GM06990 (cell line): ENCODE measurements at regions not wholly inside any gene's neighbourhood (a gene's known extent, or its start where the extent isn't known, plus 50 kb on each side); places are given as distances from the start of the nearest gene placed in this dataset.

Source experiments
- DNase-seq: peaks from one replicate; pipeline ENCODE4 v3.0.0-alpha.2; 2011; ENCODE audit not compliant: insufficient read length; ENCODE audit errors: extremely low read depth
- H3K27me3 ChIP-seq: replicated peaks from 2 replicates; pipeline ENCODE4 v1.6.0; 2011; ENCODE audit warnings: low read length; ENCODE audit not compliant: control insufficient read depth, insufficient read depth
- H3K36me3 ChIP-seq: 2 replicates; pipeline ENCODE4 v1.5.1; 2011; ENCODE audit warnings: low read length; ENCODE audit not compliant: control insufficient read depth, insufficient read depth
- H3K4me3 ChIP-seq: replicated peaks from 2 replicates; pipeline ENCODE4 v1.5.1; 2011; ENCODE audit warnings: low read depth, mild to moderate bottlenecking, control low read depth, low read length
- TF ChIP-seq, protein P1 (sequence below): IDR thresholded peaks from 2 replicates; pipeline ENCODE4 v1.5.1; 2011; ENCODE audit warnings: low read length, control low read depth, mild to moderate bottlenecking, inconsistent platforms; ENCODE audit not compliant: insufficient read depth, poor library complexity, severe bottlenecking

DNA sequence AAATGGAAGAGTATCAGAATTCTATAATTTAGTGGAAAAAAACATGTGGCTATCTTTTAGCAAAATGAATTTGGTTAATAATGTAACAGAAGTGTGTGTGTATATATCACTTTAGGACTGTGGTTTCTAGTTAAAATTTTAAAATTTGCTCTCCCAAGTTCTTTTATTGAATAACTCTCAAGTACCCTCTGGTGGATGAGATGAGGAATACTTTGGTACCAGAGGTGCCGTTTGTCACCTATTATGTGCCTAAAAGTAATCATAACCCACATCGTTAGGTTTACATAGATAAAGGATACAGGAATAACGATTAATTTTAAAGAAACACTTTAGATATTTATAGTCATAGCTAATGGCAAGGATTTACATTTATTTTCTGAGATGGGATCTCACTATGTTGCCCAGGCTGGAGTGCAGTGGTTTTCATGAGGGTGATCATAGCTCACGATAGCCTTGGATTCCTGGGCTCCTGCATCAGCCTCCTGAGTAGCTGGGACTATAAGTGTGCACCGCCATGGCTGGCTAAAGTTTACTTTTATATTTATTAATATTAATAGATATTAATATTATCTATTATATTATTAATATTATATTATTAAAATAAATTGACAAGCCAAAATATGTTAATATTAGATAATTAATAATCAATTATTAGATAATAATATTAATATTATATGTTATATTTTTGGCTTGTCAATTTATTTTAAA is 66.7 kb upstream of the CAPRIN1 start:
- TF ChIP-seq, protein P1, sequence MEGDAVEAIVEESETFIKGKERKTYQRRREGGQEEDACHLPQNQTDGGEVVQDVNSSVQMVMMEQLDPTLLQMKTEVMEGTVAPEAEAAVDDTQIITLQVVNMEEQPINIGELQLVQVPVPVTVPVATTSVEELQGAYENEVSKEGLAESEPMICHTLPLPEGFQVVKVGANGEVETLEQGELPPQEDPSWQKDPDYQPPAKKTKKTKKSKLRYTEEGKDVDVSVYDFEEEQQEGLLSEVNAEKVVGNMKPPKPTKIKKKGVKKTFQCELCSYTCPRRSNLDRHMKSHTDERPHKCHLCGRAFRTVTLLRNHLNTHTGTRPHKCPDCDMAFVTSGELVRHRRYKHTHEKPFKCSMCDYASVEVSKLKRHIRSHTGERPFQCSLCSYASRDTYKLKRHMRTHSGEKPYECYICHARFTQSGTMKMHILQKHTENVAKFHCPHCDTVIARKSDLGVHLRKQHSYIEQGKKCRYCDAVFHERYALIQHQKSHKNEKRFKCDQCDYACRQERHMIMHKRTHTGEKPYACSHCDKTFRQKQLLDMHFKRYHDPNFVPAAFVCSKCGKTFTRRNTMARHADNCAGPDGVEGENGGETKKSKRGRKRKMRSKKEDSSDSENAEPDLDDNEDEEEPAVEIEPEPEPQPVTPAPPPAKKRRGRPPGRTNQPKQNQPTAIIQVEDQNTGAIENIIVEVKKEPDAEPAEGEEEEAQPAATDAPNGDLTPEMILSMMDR, result peak; percentile 21
- Histone ChIP-seq H3K36me3 (no peaks in the 10 kb centered on the region), H3K4me3 (no peak overlapping the region), H3K27me3 (no peaks in the 10 kb centered on the region)
- no peak for DNase-seq

DNA sequence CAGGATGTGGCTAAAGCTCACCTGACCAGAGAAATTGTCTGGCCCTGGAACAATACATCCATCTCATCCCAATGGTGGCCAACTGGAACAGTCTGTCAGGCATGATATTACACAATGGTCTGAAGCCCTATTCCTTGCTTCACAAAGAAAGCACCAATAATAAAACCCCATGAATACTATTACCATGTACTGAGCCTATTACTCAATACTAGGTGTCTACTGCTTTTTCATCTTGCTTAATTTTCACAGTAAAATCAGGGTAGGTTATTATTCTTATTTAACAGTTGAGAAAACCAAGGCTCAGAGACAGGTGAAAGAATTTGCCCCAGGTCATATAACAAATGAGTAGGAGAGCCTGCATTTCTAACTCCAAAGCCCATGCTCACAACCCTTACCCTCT is 68.9 kb upstream of the CAPRIN1 start:
- TF ChIP-seq, protein P1, result no peak
- Histone ChIP-seq H3K36me3 (no peaks in the 10 kb centered on the region), H3K4me3 (no peak overlapping the region), H3K27me3 (no peaks in the 10 kb centered on the region)
- no peak for DNase-seq

DNA sequence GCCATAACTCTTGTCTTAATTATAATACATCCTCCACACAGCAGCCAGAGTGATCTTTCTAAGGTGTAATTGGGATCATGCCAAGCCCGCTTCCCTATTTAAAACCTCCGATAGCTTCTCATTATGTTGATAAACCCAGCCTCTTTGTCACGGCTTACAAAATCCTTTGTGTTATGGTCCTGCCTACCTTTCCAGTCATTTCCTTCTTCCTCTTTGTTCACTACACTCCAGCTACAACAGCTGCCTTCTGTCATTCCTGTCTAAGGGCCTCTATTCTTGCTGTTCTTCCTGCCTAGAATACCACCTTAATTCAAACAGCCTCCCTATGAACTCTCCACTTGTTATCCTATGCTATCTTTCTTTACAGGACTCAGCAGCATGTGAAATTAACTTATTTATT is 70.6 kb upstream of the CAPRIN1 start:
- TF ChIP-seq, protein P1, result no peak
- no peaks in the 10 kb centered on the region for H3K27me3 ChIP-seq
- H3K36me3 ChIP-seq, result no peaks in the 10 kb centered on the region
- no peak overlapping the region for H3K4me3 ChIP-seq
- no peak for DNase-seq

DNA sequence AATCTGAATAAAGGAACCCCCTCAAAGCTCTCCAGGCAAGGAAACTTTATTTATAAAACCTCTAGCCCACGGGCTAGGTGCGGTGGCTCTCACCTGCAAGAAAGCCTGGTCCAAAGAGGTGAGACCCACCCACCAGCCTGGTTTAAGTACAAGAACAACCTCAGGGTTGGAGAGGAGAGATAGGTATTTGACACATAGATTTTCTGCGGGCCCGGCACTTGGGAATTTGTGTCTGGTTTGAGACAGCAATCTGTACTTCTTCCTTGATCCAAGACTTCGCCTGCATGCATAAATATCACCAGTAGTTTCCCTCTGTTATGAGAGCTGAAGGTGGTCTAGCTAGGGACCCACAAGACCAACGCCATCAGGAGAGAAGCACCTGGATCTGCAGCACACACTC is 73.2 kb upstream of the CAPRIN1 start:
- no peaks in the 10 kb centered on the region for H3K27me3 ChIP-seq
- DNase-seq, result no peak
- H3K4me3 ChIP-seq, result no peak overlapping the region
- H3K36me3 ChIP-seq, result no peaks in the 10 kb centered on the region
- TF ChIP-seq, protein P1, result no peak

DNA sequence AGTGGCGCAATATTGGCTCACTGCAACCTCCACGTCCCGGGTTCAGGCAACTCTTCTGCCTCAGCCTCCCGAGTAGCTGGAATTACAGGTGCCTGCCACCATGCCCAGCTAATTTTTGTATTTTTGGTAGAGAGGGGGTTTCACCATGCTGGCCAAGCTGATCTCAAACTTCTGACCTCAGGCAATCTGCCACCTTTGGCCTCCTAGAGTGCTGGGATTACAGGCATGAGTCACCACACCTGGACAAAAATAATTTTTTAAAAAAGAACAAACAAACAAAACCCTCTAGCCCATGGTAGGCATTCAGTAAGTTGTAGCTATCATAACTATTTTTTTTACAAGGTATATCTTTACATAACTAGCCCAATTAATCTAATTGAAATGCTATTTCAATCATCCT is 73.9 kb upstream of the CAPRIN1 start:
- TF ChIP-seq, protein P1, result no peak
- H3K36me3 ChIP-seq, result no peaks in the 10 kb centered on the region
- no peaks in the 10 kb centered on the region for H3K27me3 ChIP-seq
- no peak for DNase-seq
- no peak overlapping the region for H3K4me3 ChIP-seq
